Activated CD4-positive, alpha-beta T cell treated with anti-CD3 and anti-CD28 coated beads, Interleukin-2, Interleukin-4, amounts not matched to agents 100 ng/mL and 50 ng/mL, durations not matched to agents 16 hours and 8 hours (primary cell): ENCODE measurements at regions not wholly inside any gene's neighbourhood (a gene's known extent, or its start where the extent isn't known, plus 50 kb on each side); places are given as distances from the start of the nearest gene placed in this dataset.
"Not testable (repeated sequence)": the region's sequence is repeated elsewhere in the genome, so short reads cannot be mapped to it uniquely, and the experiment has no call there.

Source experiments
- DNase-seq: peaks from one replicate; pipeline ENCODE4 v3.0.0-alpha.2; 2020; ENCODE audit warnings: low spot score

GRCh38 chr2:187994464-187995331 lies 297.0 kb upstream of the GULP1 start:
- DNase-seq: no peak

- DNase-seq: no peak
Measured at GRCh38 chr2:187995556-187995955, 296.1 kb upstream of the GULP1 start.

GRCh38 chr2:187996630-187997029 lies 295.0 kb upstream of the GULP1 start:
- no peak for DNase-seq

- no peak for DNase-seq
Measured at GRCh38 chr2:188000189-188000588, 291.5 kb upstream of the GULP1 start.

DNA sequence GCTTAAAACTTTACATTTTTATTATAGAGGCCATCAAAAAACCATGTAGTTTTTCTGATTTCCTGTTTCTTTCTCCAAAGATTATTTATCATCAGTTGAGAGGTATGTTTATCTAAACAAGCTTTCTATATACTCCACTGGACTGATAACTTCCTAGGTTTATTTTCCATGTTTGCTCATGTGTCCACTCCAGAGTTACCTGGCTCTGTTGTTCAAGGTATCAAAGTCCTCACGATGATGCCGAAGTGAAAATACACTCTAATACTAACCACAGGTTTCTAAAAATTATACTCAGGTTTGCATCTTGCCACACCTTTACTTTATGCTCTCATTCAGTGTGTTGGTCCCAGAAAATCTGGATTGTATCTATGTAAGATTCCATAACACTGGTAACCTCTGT lies 287.9 kb upstream of the GULP1 start:
- no peak for DNase-seq

GRCh38 chr2:188013767-188014166 lies 277.9 kb upstream of the GULP1 start:
- no peak for DNase-seq

DNA sequence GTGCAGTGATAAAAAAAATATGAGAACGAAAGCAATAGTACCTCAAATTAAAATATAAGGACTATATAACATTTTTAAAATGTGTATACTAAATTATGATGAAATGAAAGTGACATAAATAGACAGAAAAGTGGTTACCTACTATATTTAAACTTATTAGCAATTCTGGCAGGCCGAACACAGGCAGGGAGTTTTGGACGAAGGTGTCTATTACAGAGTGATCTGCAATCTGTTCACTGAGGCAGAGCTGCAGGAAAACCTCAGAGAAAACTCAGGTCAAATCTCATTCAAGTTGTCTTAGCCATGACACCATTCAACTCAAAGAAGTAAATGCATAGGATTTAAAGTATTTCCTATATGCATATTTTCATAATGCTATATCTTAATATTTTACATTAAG lies 274.8 kb upstream of the GULP1 start:
- no peak for DNase-seq

DNA sequence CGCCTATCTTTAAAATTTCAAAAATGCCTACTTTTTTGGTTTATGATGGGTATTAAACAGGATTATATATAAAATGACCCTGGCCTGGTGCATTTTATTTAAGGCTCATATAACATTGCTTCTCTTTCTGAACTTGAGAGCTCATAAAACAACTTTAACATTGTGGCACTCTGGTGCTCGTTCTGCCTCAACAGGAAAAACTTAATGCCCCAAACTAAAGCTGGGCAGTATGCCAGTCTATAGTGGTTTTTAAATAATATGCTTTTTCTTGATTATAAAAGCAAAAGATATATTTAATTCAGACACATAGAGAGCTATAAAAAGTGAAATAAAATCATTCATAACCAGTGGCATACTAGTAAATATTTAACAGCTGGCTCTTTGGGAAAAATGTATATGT lies 269.3 kb upstream of the GULP1 start:
- no peak for DNase-seq

- no peak for DNase-seq
Measured at GRCh38 chr2:188023035-188023434, 268.6 kb upstream of the GULP1 start.

GRCh38 chr2:188024811-188025210 lies 266.9 kb upstream of the GULP1 start:
- DNase-seq: no peak

DNA sequence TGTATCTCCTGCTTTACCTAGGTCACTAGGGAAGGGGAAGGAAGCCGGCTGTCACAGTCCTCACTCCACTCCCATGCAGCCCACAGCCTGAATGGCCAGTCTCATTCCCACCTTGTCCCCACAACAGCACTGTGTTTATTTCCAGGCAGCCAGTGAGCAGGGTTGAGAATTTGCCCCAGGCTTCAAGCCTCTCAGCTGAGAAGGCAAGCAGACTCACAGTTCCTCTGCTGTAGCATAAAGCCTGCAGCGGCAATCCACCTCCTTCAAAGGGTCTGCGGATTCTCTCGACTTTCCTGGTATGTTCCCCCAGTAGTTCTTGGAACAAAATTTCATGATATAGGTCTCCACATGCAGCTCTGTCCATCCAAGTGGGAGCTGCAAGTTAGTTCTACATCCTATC lies 262.9 kb upstream of the GULP1 start:
- no peak for DNase-seq

DNA sequence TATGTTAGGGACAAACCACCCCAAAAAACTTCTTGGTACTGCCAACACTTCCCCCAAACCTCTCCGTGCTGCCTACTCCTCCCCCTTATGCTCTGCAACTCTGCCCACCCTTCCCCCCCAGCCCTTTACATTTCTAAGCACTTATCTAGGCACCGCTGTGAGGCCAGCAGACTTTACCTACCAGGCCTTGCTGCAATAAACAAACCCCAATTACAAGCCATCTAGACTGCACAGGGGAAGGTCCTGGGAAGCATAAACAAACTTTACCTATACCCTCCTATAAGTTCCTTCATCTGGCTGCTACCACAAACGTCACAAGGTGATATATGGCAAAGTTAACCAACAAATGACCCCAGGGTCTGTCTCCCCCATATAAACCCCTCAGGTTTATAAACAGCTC lies 259.4 kb upstream of the GULP1 start:
- no peak for DNase-seq

- DNase-seq: no peak
Measured at GRCh38 chr2:188032786-188033185, 258.9 kb upstream of the GULP1 start.

- not testable (repeated sequence) for DNase-seq
Measured at GRCh38 chr2:188033240-188033639, 258.4 kb upstream of the GULP1 start.

DNA sequence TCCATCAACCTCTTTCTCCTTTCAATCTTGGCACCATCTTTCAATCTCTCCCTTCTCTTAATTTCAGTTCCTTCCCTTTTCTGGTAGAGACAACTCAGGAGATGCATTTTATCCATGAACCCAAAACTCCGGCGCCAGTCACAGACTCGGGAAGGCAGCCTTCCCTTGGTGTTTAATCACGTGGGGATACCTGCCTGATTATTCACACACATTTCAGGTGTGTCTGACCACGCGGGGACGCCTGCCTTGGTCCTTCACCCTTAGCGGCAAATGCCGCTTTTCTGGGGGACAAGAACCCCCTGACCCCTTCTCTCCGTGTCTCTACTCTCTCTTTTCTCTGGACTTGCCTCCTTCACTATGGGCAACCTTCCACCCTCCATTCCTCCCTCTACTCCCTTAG lies 257.6 kb upstream of the GULP1 start:
- not testable (repeated sequence) for DNase-seq

- DNase-seq: not testable (repeated sequence)
Measured at GRCh38 chr2:188035377-188035776, 256.3 kb upstream of the GULP1 start.

DNA sequence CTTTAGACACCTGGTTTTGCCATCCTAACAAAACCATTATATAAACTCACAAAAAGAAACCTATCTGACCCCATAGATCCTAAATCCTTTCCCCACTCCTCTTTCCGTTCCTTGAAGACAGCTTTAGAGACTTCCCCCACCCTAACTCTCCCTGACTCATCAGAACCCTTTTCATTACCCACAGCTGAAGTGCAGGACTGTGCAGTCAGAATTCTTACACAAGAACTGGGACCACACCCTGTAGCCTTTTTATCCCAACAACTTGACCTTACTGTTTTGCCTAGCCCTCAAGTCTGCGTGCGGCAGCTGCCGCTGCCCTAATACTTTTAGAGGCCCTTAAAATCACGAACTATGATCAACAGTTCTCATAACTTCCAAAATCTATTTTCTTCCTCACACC lies 254.9 kb upstream of the GULP1 start:
- DNase-seq: not testable (repeated sequence)

GRCh38 chr2:188039307-188039706 lies 252.4 kb upstream of the GULP1 start:
- no peak for DNase-seq

- no peak for DNase-seq
Measured at GRCh38 chr2:188042412-188042811, 249.3 kb upstream of the GULP1 start.

DNA sequence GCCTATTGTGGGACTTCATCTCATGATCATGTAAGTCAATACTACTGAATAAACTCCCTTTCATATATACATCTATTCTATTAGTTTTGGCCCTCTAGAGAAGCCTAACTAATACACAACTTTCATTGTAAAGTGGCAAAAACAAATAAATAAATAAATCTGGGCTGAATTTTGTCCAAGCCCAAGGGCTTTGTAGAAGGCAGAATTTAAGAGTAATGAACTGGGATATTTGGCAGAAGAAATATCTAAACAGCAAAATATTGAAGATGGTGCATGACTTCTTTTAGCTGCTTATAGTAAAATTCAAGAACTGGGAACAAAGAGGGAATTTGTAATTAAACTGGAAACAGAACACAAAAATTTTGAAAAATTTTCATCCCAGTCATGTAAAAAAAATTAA lies 246.7 kb upstream of the GULP1 start:
- no peak for DNase-seq

- no peak for DNase-seq
Measured at GRCh38 chr2:188046437-188046836, 245.2 kb upstream of the GULP1 start.

DNA sequence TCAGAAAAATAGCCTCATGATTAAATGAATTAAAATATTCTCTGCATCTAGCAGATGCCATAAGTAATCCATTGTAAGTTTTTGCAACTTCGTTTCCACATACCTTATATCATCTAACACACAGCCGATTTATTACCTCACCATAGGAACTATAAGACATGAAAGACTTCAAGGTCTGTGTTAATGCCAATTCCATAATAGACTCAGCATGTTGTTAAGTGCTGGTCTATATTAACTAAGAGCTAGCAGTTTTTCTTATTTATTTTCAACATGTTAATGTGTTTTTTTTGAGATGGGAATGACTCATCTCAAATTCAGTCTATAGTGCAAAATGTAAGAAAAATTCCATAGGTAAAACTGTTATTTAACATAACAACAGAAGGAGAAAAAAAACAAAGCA lies 243.9 kb upstream of the GULP1 start:
- no peak for DNase-seq

GRCh38 chr2:188050726-188051125 lies 240.9 kb upstream of the GULP1 start:
- DNase-seq: no peak

DNA sequence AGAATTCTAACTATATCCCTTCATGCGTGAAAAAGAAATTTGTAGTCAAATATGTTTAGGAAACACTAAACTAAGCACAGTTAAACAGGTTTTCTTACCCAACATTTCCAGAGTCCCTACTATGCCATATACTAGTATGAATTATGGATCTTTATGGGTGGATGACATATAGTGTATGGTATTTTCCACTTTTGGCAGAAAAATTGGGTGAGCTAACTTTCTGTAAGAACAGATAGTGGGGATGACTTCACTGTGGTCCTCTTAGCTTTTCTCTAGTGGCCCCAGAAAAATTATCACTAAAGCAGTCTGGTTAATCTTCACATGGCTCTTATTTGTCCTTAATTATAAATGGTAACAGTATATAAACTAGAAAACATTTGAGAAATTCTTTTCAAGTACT lies 240.0 kb upstream of the GULP1 start:
- DNase-seq: no peak
